Kidney tubule cell (primary cell): ENCODE measurements at regions not wholly inside any gene's neighbourhood (a gene's known extent, or its start where the extent isn't known, plus 50 kb on each side); places are given as distances from the start of the nearest gene placed in this dataset.
"Not testable (repeated sequence)": the region's sequence is repeated elsewhere in the genome, so short reads cannot be mapped to it uniquely, and the experiment has no call there.

Experiments used
- DNase-seq: peaks from one replicate; pipeline ENCODE4 v3.0.0-alpha.2; 2018; ENCODE audit warnings: low spot score

DNA sequence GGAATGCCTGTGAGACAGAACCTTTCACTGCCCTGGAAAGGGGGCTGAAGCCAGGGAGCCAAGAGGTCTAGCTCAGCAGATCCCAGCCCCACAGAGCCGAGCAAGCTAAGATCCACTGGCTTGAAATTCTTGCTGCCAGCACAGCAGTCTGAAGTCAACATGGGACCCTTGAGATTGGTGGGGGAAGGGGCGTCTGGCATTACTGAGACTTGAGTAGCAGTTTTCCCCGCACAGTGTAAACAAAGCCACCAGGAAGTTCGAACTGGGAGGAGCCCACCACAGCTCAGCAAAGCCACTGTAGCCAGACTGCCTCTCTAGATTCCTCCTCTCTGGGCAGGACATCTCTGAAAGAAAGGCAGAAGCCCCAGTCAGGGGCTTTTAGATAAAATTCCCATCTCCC is 90.3 kb upstream of the FGGY start:
- not testable (repeated sequence) for DNase-seq

DNA sequence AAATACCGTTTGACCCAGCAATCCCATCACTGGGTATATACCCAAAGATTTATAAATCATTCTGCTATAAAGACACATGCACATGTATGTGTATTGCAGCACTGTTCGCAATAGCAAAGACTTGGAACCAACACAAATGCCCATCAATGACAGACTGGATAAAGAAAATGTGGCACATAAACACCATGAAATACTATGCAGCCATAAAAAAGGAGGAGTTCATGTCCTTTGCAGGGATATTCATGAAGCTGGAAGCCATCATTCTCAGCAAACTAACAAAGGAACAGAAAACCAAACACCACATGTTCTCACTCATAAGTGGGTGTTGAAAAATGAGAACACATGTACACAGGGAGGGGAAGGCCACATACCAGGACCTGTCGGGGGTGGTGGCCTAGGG is 86.5 kb upstream of the FGGY start:
- DNase-seq, result not testable (repeated sequence)

DNA sequence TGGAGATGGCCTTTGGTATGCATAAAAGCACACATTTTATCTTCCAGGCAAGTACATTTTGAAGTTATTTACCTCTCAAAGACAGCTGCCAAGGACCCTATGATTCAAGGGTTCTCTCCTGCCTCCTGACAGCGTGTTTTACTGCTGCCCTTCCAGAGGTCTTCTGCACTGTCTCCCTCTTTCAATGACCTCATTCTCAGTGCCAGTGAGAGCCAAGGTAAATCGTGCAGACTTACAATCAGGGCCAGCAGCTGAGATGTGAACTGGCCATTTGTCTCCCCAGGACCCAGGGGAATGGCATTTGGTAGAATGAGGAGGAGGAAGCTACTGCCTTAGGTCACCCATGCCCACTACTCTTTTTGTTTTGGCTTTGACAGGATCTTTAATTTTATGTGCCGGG is 84.2 kb upstream of the FGGY start:
- DNase-seq, result no peak

GRCh38 chr1:59214248-59215208 is 82.4 kb upstream of the FGGY start:
- DNase-seq, result peak; percentile 34

GRCh38 chr1:59215766-59216291 is 81.1 kb upstream of the FGGY start:
- DNase-seq, result peak; percentile 72

DNA sequence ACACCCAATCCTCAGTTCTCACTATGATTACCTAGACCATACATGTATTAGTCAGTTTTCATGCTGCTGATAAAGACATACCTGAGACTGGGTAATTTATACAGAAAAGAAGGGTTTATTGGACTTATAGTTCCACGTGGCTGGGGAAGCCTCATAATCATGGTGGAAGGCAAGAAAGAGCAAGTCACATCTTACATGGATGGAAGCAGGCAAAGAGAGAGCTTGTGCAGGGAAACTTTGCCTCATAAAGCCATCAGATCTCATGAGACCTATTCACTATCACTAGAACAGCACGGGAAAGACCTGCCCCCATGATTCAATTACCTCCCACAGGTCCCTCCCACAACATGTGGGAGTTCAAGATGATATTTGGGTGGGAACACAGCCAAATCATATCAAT is 79.5 kb upstream of the FGGY start:
- DNase-seq, result not testable (repeated sequence)

DNA sequence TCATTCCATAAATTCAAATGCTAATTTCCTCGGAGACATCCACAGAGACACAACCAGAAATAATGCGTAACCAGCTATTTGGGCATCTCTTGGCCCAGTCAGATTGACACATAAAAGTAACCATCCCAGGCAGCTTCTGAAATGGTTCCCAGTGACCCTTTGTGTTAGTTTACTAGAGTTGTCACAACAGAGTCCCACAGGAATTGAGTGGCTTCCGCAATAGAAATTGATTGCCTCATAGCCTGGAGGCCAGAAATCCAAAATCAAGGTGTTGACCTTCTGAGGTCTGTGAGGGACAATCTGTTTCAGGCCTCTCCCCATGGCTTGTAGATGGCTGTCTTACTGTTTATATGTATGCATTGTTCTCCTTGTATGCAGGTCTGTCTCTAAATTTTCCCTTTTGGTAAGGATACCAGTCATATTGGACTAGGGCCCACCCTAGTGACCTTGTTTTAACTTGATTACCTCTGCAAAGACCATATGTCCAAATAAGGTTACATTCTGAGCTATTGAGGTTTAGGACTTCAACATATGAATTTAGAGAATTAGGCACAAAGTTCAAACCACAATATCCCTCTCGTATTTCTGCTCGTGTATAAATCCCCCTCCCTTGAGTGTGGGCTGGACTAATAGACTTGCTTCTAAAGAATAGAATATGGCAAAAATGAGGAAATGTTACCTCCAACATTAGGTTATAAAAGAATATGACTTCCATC is 78.2 kb upstream of the FGGY start:
- no peak for DNase-seq

GRCh38 chr1:59219916-59220315 is 77.0 kb upstream of the FGGY start:
- peak; percentile 27 for DNase-seq

DNA sequence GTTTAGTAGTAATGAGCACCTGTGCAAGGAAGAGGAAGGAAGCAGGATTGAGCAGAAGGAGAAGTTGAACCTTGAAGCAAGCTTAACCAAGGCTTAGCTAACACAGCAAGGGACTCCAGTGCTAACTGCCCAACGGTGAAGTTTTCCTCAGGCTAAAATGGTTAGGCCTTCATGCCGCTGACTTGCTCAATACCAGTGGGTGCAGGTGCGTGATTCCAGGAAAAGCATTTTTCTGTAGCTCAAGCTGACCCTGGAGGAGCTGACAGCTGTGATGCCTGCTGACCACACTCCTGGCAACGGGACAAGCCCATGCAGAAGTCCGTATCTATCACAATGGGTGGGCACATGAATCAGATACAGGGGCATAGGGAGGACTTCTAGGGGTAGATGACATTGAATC is 76.5 kb upstream of the FGGY start:
- no peak for DNase-seq

DNA sequence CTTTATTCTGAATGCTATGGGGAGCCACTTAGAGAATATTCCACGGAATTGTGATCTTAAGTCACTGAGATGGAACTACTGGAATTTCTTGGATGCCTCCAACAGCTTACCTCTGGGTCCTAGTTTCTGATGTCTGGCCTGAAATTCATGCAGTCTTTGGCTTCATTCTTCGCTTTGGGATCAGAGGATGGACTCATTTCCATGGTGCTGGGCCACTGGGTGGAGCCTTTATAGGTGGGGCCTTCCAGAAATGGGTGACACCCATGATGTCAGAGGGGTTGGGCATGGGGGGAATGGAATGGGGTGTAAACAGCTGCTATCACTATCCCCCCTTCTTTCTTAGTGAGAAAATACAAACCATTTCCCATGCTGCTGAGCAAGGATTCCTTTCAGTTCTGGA is 73.7 kb upstream of the FGGY start:
- no peak for DNase-seq

DNA sequence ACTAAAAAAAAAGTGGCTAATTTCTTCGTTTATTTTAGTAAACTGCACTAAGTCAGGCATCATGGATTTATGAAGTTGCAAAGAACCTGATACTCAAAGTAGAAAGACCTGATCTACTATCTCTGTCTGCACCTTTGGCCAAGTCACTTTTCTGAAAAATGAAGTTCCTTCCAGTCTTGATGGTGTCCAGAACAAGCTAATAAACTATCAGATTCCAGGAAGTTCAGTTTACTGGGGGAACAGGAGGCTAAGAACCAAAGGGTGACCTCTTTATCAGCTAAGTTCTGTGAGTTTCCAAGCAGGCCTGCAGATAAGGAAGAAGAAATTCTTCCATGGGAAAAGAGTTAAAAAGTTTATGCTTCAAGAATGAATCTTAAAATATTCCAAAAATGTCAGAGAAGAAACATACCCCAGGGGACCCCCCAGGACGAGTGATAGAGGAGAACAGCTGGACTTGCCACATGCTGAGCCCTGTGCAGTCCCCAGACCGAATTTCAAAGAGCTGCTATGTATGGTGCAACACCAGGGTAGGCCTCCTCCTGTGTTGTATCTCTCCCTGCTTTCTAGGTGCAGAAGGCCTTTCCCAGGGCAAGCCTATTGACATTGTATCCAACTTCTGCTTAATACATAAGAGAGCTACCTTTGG is 72.8 kb upstream of the FGGY start:
- no peak for DNase-seq

DNA sequence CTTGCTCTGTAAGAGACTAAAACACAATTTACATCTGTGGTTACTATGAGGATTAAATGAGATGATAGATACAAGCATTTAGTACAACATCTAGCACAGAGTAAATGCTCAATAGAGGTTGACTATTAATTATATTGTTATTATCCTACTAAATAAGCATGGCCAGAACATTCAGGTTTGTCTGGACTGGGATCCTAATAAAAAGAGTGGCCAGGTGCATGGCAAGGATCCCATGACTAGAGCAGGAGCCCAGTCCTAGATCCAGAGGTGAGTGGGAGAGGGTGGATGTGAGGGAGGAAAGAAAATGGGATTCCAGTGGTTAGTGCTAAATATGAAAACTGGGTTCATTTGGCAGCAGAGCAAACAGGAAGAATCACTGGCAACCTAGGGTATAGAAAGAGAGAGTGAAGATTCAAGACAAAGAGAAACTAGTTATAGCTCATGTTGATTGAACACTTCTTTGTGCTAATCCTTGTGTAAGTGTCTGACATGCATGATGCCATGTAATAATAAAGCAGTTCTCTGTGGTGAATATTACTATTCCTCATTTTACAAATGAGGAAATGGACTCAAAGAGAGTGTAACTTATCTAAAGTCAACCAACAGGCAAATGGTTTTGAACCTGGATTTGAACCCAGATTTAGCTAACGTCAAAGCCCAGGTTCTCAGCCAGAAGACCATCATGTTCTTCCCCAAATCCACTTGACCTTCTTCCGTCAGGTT is 71.1 kb upstream of the FGGY start:
- DNase-seq, result no peak

- DNase-seq, result peak; percentile 46
These were observed 67.8 kb upstream of the FGGY start for GRCh38 chr1:59229138-59229537.

GRCh38 chr1:59230622-59231021 is 66.3 kb upstream of the FGGY start:
- no peak for DNase-seq

DNA sequence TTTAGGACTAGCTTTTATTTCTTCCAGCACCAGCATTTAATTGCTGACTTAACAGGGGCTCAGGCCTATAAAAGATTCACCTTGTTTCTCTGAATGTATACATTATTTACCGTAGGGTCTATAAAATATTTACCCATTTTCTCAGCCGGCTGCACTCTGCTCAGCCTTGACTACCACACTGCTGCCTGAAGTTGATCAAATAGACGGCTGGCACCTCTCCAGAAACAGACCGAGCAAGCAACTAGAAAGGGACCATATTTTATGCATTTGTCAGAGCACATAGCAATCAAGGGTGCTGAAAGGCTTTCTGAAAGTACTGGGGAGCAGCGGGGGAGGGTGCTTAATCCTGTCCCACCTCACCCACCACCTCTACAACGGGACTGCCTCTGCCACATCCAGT is 64.7 kb upstream of the FGGY start:
- DNase-seq, result peak; percentile 42

- no peak for DNase-seq
These were observed 63.5 kb upstream of the FGGY start for GRCh38 chr1:59233444-59233843.

- DNase-seq, result peak; percentile 38
These were observed 60.0 kb upstream of the FGGY start for GRCh38 chr1:59236721-59237545.

DNA sequence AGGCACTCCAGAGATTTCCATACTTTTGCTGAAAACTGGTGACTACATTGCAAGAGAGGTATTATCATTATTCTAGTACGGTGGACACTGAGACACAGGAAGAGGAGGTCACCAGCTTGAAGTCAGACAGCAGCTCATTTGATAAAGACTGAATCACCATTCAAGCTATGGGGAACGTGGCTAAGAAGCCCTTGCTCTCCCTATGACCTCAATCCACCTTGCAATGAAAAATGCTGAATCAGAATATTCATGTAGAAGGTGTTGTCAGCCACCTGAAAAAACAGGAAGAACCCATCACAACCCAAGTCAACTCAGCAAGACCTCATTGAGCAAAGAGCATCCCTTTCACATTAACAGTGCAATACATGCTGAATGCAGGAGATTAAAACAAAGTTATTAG is 59.0 kb upstream of the FGGY start:
- DNase-seq, result peak; percentile 76

- DNase-seq, result no peak
These were observed 58.5 kb upstream of the FGGY start for GRCh38 chr1:59238333-59238934.

DNA sequence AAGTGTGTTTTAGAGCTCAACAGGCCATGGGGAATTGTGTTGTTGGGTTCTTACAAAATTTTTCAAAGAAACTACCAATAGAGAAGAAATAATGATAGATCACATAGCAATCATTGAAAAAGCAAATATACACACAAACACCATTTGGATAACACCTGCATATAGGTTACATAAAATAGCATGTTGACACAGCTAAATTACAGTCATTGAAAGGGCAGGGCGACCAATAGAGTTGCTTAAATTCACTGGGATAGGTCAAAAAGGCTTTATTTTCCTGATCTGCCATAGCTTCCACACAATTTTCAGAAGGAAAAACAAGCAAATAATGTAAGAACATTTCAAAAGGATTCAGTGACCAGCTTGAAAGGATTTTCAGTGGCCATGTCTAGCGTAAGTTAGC is 57.9 kb upstream of the FGGY start:
- no peak for DNase-seq

DNA sequence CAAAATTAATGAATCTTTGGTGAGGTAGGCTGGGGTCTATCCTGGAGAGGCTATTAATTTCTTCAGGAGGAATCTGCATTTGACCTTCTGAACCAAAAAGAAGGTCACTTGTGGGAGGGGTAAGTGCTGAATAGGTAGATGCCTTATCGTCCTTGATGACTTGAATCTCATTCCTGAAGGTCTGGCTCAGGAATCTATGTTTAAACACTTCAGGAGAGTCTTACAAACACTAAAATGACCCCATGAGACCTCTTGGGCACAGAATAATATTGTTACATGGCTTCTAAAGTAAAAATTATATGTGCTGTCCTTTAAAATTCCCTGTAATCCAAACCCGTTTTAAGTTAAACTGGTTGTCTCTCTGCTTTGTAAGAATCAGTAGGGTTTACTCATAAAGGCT is 55.0 kb upstream of the FGGY start:
- DNase-seq, result no peak
